H1 (cell line): ENCODE measurements at regions not wholly inside any gene's neighbourhood (a gene's known extent, or its start where the extent isn't known, plus 50 kb on each side); places are given as distances from the start of the nearest gene placed in this dataset.

Experiments used
- CHD2 ChIP-seq: IDR thresholded peaks from 2 replicates; pipeline ENCODE4 v1.6.1; 2012; ENCODE audit warnings: low read length, improper control_type of control experiment
- CHD7 ChIP-seq: fragments of 300-600 bp; sonication (generic); IDR thresholded peaks from 2 replicates; pipeline ENCODE4 v1.7.1; 2012; ENCODE audit warnings: low read length, moderate library complexity, mild to moderate bottlenecking, inconsistent platforms; ENCODE audit not compliant: insufficient replicate concordance
- EP300 ChIP-seq, 2 experiments: IDR thresholded peaks; 1 replicate in 1 of 2; 2 replicates in 1 of 2; pipeline ENCODE4 v1.6.1; 2011 to 2012; ENCODE audit warnings: low read depth in 2 of 2, low read length in 2 of 2, mild to moderate bottlenecking in 2 of 2, borderline replicate concordance in 1 of 2, inconsistent platforms in 1 of 2, moderate library complexity in 1 of 2
- MAFK ChIP-seq: IDR thresholded peaks from 2 replicates; pipeline ENCODE4 v1.6.1; 2012; ENCODE audit warnings: low read depth, mild to moderate bottlenecking, improper control_type of control experiment, low read length
- POLR2A ChIP-seq, 2 experiments: IDR thresholded peaks; 1 replicate in 1 of 2; 2 replicates in 1 of 2; pipeline ENCODE4 v1.6.1; 2011; ENCODE audit warnings: low read depth in 2 of 2, low read length in 2 of 2, mild to moderate bottlenecking in 2 of 2; ENCODE audit errors: control extremely low read depth in 1 of 2
- TAF1 ChIP-seq: IDR thresholded peaks from 2 replicates; pipeline ENCODE4 v1.6.1; 2011; ENCODE audit warnings: mild to moderate bottlenecking, low read depth, low read length
- TEAD4 ChIP-seq: IDR thresholded peaks from 2 replicates; pipeline ENCODE4 v1.6.1; 2012; ENCODE audit warnings: low read depth, low read length, inconsistent platforms, mixed read lengths
- ZNF274 ChIP-seq: IDR thresholded peaks from 2 replicates; pipeline ENCODE4 v1.7.0; 2012; ENCODE audit warnings: low read length, borderline replicate concordance; ENCODE audit errors: extremely low read depth
- TF ChIP-seq, protein P1 (sequence below): IDR thresholded peaks from 2 replicates; pipeline ENCODE4 v1.6.1; 2012; ENCODE audit warnings: inconsistent platforms

DNA sequence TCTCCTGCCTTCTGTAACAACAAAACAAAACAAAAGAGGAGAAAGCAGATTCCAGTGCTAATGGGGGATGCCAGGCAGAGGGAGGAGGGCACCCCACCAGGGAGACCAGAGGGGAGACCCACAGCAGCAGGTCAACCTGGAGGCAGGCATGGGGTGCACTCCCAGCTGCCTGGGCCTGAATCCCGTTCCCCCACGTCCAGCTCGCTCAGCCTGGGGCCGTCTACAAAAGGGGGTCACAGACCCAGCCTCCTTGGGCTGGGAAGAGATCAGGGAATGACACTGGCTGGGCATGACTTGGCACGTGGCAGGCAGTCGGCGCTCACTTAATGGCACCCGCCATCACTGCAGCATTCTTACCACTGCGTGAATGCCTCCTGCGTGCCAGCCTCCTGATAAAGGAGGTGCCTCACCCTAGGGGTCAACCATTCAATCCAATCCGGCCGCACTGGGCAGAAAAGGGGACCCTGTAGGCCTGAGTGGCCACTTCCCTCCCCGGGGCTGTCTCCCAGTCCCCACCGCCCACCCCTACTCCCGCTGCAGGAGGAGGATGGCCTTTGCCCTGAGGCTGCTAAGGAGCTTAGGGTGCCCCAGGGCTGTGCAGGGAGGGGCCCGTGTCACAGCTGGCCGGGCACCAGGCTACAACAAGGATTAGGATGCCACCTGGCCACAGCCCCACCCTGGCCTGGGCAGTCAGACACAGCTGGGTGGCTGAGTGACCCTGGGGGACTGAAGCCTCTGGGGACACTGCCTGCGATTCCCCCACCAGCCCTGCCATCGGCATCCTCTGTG lies 87.5 kb downstream of the NCOR2 start (continued):
- TF ChIP-seq CHD7 (no peak), MAFK (no peak), EP300 (IDR thresholded peaks at IDR 0.05; ENCODE audit: borderline replicate concordance in 1 of 2, low read depth in 2 of 2, low read length in 2 of 2) (no peak), TAF1 (no peak), POLR2A (IDR thresholded peaks at IDR 0.05; ENCODE audit: control extremely low read depth in 1 of 2, low read depth in 2 of 2, low read length in 2 of 2) (no peak), TEAD4 (no peak), ZNF274 (no peak), CHD2 (no peak)
- TF ChIP-seq, protein P1, sequence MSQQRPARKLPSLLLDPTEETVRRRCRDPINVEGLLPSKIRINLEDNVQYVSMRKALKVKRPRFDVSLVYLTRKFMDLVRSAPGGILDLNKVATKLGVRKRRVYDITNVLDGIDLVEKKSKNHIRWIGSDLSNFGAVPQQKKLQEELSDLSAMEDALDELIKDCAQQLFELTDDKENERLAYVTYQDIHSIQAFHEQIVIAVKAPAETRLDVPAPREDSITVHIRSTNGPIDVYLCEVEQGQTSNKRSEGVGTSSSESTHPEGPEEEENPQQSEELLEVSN, result no peak
